ENCODE measurements at regions not wholly inside any gene's neighbourhood (a gene's known extent, or its start where the extent isn't known, plus 50 kb on each side); places are given as distances from the start of the nearest gene placed in this dataset.

- no peak for DNase-seq (ENCODE audit: low read depth, low spot score)
- Histone ChIP-seq H3K9me3 (ENCODE audit: low read depth, low read length) (no peaks in the 10 kb centered on the region; the same call in 1 of the 2 replicates), H3K36me3 (ENCODE audit: insufficient read depth, low read length) (no peaks in the 10 kb centered on the region), H3K27ac (no peak overlapping the region), H3K4me3 (no peak overlapping the region), H3K9ac (ENCODE audit: insufficient read length) (no peak overlapping the region)
- no peak for TF ChIP-seq FOXP2 (optimal IDR thresholded peaks at IDR 0.05; ENCODE audit: control extremely low read depth, extremely low read length, insufficient read depth)
- TF ChIP-seq POLR2AphosphoS5 (IDR thresholded peaks at IDR 0.05; ENCODE audit: borderline replicate concordance, low read depth, low read length), result no peak
- TF ChIP-seq EZH2 (IDR thresholded peaks at IDR 0.05), result no peak
Measured at GRCh38 chr11:86182976-86183584, 61.5 kb upstream of the EED start.

GRCh38 chr11:86181379-86181778 is 63.2 kb upstream of the EED start:
- H3K27ac ChIP-seq, result no peak overlapping the region
- TF ChIP-seq POLR2AphosphoS5 (IDR thresholded peaks at IDR 0.05; ENCODE audit: borderline replicate concordance, low read depth, low read length), result no peak
- TF ChIP-seq FOXP2 (optimal IDR thresholded peaks at IDR 0.05; ENCODE audit: control extremely low read depth, extremely low read length, insufficient read depth), result no peak
- TF ChIP-seq EZH2 (IDR thresholded peaks at IDR 0.05), result no peak
- no peak for DNase-seq (ENCODE audit: low read depth, low spot score)
- H3K9me3 ChIP-seq (ENCODE audit: low read depth, low read length), result no peaks in the 10 kb centered on the region; the same call in 1 of the 2 replicates
- H3K36me3 ChIP-seq (ENCODE audit: insufficient read depth, low read length), result no peaks in the 10 kb centered on the region
- H3K4me3 ChIP-seq, result no peak overlapping the region
- H3K9ac ChIP-seq (ENCODE audit: insufficient read length), result no peak overlapping the region

GRCh38 chr11:86180851-86181250 is 63.7 kb upstream of the EED start:
- TF ChIP-seq EZH2 (IDR thresholded peaks at IDR 0.05) (no peak), POLR2AphosphoS5 (IDR thresholded peaks at IDR 0.05; ENCODE audit: borderline replicate concordance, low read depth, low read length) (no peak), FOXP2 (optimal IDR thresholded peaks at IDR 0.05; ENCODE audit: control extremely low read depth, extremely low read length, insufficient read depth) (no peak)
- no peaks in the 10 kb centered on the region for H3K36me3 ChIP-seq (ENCODE audit: insufficient read depth, low read length)
- H3K27ac ChIP-seq, result no peak overlapping the region
- H3K9ac ChIP-seq (ENCODE audit: insufficient read length), result no peak overlapping the region
- DNase-seq (ENCODE audit: low read depth, low spot score), result no peak
- H3K9me3 ChIP-seq (ENCODE audit: low read depth, low read length), result no peaks in the 10 kb centered on the region; the same call in 1 of the 2 replicates
- H3K4me3 ChIP-seq, result no peak overlapping the region

GRCh38 chr11:86180423-86180822 is 64.1 kb upstream of the EED start:
- no peak for TF ChIP-seq EZH2 (IDR thresholded peaks at IDR 0.05)
- no peaks in the 10 kb centered on the region; the same call in 1 of the 2 replicates for H3K9me3 ChIP-seq (ENCODE audit: low read depth, low read length)
- no peaks in the 10 kb centered on the region for H3K36me3 ChIP-seq (ENCODE audit: insufficient read depth, low read length)
- H3K4me3 ChIP-seq, result no peak overlapping the region
- H3K27ac ChIP-seq, result no peak overlapping the region
- DNase-seq (ENCODE audit: low read depth, low spot score), result no peak
- H3K9ac ChIP-seq (ENCODE audit: insufficient read length), result no peak overlapping the region

- H3K4me3 ChIP-seq, result no peak overlapping the region
- H3K9me3 ChIP-seq (ENCODE audit: low read depth, low read length), result no peaks in the 10 kb centered on the region; the same call in 1 of the 2 replicates
- no peak for TF ChIP-seq FOXP2 (optimal IDR thresholded peaks at IDR 0.05; ENCODE audit: control extremely low read depth, extremely low read length, insufficient read depth)
- TF ChIP-seq EZH2 (IDR thresholded peaks at IDR 0.05), result no peak
- TF ChIP-seq POLR2AphosphoS5 (IDR thresholded peaks at IDR 0.05; ENCODE audit: borderline replicate concordance, low read depth, low read length), result no peak
- DNase-seq (ENCODE audit: low read depth, low spot score), result no peak
- no peak overlapping the region for H3K9ac ChIP-seq (ENCODE audit: insufficient read length)
- H3K36me3 ChIP-seq (ENCODE audit: insufficient read depth, low read length), result no peaks in the 10 kb centered on the region
- no peak overlapping the region for H3K27ac ChIP-seq
Measured at GRCh38 chr11:86179646-86180064, 64.9 kb upstream of the EED start.

GRCh38 chr11:86177302-86177701 is 67.3 kb upstream of the EED start:
- Histone ChIP-seq H3K27ac (no peak overlapping the region), H3K4me3 (no peak overlapping the region), H3K9ac (ENCODE audit: insufficient read length) (no peak overlapping the region), H3K36me3 (ENCODE audit: insufficient read depth, low read length) (no peaks in the 10 kb centered on the region), H3K9me3 (ENCODE audit: low read depth, low read length) (no peaks in the 10 kb centered on the region; the same call in 1 of the 2 replicates)
- no peak for DNase-seq (ENCODE audit: low read depth, low spot score)
- no peak for TF ChIP-seq FOXP2 (optimal IDR thresholded peaks at IDR 0.05; ENCODE audit: control extremely low read depth, extremely low read length, insufficient read depth)
- no peak for TF ChIP-seq POLR2AphosphoS5 (IDR thresholded peaks at IDR 0.05; ENCODE audit: borderline replicate concordance, low read depth, low read length)
- no peak for TF ChIP-seq EZH2 (IDR thresholded peaks at IDR 0.05)

GRCh38 chr11:86176165-86176884 is 68.2 kb upstream of the EED start:
- Histone ChIP-seq H3K4me3 (no peak overlapping the region), H3K27ac (no peak overlapping the region), H3K9me3 (ENCODE audit: low read depth, low read length) (no peaks in the 10 kb centered on the region; the same call in 1 of the 2 replicates), H3K9ac (ENCODE audit: insufficient read length) (no peak overlapping the region), H3K36me3 (ENCODE audit: insufficient read depth, low read length) (no peaks in the 10 kb centered on the region)
- no peak for TF ChIP-seq FOXP2 (optimal IDR thresholded peaks at IDR 0.05; ENCODE audit: control extremely low read depth, extremely low read length, insufficient read depth)
- TF ChIP-seq EZH2 (IDR thresholded peaks at IDR 0.05), result no peak
- no peak for TF ChIP-seq POLR2AphosphoS5 (IDR thresholded peaks at IDR 0.05; ENCODE audit: borderline replicate concordance, low read depth, low read length)
- no peak for DNase-seq (ENCODE audit: low read depth, low spot score)

- Histone ChIP-seq H3K4me3 (no peak overlapping the region), H3K36me3 (ENCODE audit: insufficient read depth, low read length) (no peaks in the 10 kb centered on the region), H3K9ac (ENCODE audit: insufficient read length) (no peak overlapping the region), H3K9me3 (ENCODE audit: low read depth, low read length) (no peaks in the 10 kb centered on the region; the same call in 1 of the 2 replicates), H3K27ac (no peak overlapping the region)
- DNase-seq (ENCODE audit: low read depth, low spot score), result no peak
- TF ChIP-seq FOXP2 (optimal IDR thresholded peaks at IDR 0.05; ENCODE audit: control extremely low read depth, extremely low read length, insufficient read depth) (no peak), EZH2 (IDR thresholded peaks at IDR 0.05) (no peak), POLR2AphosphoS5 (IDR thresholded peaks at IDR 0.05; ENCODE audit: borderline replicate concordance, low read depth, low read length) (no peak)
Measured at GRCh38 chr11:86175626-86176025, 68.9 kb upstream of the EED start.
